Tibial nerve (tissue), 4 donors: ENCODE measurements at regions not wholly inside any gene's neighbourhood (a gene's known extent, or its start where the extent isn't known, plus 50 kb on each side); places are given as distances from the start of the nearest gene placed in this dataset.

Experiments
- DNase-seq, 2 donors: peaks; one replicate each; pipeline ENCODE4 v3.0.0-alpha.2; 2019; ENCODE audit warnings: low spot score in 2 of 2
- H3K27ac ChIP-seq, 4 donors: fragments of 200-600 bp; sonication (generic) in 3 of 4; one replicate each; pipeline ENCODE4 v1.5.1; 2017 to 2019; ENCODE audit warnings: mild to moderate bottlenecking in 1 of 4
- H3K27me3 ChIP-seq, 2 donors: fragments of 200-600 bp; sonication (generic) in 1 of 2; one replicate each; pipeline versions ENCODE4 v1.5.1 to v1.6.0; 2017 to 2019
- H3K36me3 ChIP-seq, 3 donors: fragments of 200-600 bp; sonication (generic); one replicate each; pipeline ENCODE4 v1.5.1; 2018 to 2019
- H3K4me1 ChIP-seq, 4 donors: fragments of 200-600 bp; sonication (generic) in 3 of 4; one replicate each; pipeline ENCODE4 v1.5.1; 2017 to 2019
- H3K4me3 ChIP-seq, 4 donors: fragments of 200-600 bp; sonication (generic) in 3 of 4; one replicate each; pipeline ENCODE4 v1.5.1; 2017 to 2019; ENCODE audit warnings: mild to moderate bottlenecking in 1 of 4, moderate library complexity in 1 of 4
- H3K9me3 ChIP-seq, 4 donors: fragments of 200-600 bp; sonication (generic) in 3 of 4; one replicate each; pipeline ENCODE4 v1.5.1; 2017 to 2019
- EP300 ChIP-seq, 2 donors: sonication (generic); formaldehyde crosslinking; IDR thresholded peaks; one replicate each; pipeline ENCODE4 v1.6.1; 2017; ENCODE audit warnings: antibody characterized with exemption in 2 of 2, mild to moderate bottlenecking in 1 of 2
- POLR2A ChIP-seq, 2 donors: fragments of 450-650 bp; IDR thresholded peaks; one replicate each; pipeline ENCODE4 v1.6.1; 2017; ENCODE audit warnings: antibody characterized with exemption in 2 of 2, mild to moderate bottlenecking in 2 of 2, moderate library complexity in 2 of 2
- WGBS, 2 donors: methylation state at CpG; one replicate each; pipeline ENCODE4 v1.1.5; 2018; 5-methylcytosine and 5-hydroxymethylcytosine counted together
- TF ChIP-seq, protein P1 (sequence below), 5 experiments: fragments of 200-600 bp in 3 of 5; fragments of 450-650 bp in 2 of 5; sonication (generic) in 3 of 5; IDR thresholded peaks; one replicate each; pipeline ENCODE4 v1.5.1; 2016 to 2019; ENCODE audit warnings: antibody characterized with exemption in 5 of 5, mild to moderate bottlenecking in 3 of 5, moderate library complexity in 2 of 5

DNA sequence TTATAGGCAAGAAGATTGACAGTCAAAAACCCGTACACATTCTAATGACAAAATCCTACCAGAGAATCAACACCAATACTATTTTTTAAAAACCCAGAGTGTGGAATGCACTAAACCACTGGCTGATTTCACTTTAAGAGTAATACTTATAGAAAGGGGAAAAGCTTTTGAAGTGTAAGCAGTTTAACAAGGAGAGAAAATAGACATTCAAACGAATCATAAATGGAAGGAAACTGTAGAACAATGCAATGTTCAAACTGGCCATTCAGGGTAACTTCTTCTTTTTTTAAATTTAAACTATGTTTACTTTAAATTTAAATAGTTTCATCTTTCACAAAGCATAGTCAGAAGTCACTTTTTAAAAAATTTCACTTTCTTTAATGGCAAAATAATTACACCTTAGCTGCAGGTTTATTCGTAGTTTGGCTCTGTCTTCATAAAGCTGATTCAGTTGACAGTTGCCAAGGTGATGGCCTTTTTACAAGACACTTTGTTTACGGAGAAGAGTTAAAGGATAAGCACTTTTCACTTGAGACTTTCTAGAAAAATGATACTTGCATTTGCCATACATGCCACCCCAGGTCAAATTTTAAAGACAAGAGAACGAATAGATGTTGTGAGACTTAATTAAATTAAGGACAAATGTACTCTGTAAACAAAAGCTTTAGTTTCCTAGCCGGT, 82.4 kb upstream of the KLF3 start:
- H3K4me1 ChIP-seq, result peaks cover 0 to 5% (median 2%) of the 10 kb centered on the region in 4 donors
- TF ChIP-seq, protein P1, sequence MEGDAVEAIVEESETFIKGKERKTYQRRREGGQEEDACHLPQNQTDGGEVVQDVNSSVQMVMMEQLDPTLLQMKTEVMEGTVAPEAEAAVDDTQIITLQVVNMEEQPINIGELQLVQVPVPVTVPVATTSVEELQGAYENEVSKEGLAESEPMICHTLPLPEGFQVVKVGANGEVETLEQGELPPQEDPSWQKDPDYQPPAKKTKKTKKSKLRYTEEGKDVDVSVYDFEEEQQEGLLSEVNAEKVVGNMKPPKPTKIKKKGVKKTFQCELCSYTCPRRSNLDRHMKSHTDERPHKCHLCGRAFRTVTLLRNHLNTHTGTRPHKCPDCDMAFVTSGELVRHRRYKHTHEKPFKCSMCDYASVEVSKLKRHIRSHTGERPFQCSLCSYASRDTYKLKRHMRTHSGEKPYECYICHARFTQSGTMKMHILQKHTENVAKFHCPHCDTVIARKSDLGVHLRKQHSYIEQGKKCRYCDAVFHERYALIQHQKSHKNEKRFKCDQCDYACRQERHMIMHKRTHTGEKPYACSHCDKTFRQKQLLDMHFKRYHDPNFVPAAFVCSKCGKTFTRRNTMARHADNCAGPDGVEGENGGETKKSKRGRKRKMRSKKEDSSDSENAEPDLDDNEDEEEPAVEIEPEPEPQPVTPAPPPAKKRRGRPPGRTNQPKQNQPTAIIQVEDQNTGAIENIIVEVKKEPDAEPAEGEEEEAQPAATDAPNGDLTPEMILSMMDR (IDR thresholded peaks at IDR 0.05), result no peak
- TF ChIP-seq EP300 (IDR thresholded peaks at IDR 0.05) (no peak), POLR2A (IDR thresholded peaks at IDR 0.05) (no peak)
- 32 to 35% methylated on average over 6 of the region's 6 CpGs for WGBS, 2 donors
- H3K27me3 ChIP-seq, result no peaks in the 10 kb centered on the region
- no peaks in the 10 kb centered on the region for H3K36me3 ChIP-seq
- no peak overlapping the region for H3K27ac ChIP-seq
- no peak for DNase-seq
- H3K9me3 ChIP-seq, result no peaks in the 10 kb centered on the region
- no peak overlapping the region for H3K4me3 ChIP-seq

GRCh38 chr4:38582445-38582844, 81.6 kb upstream of the KLF3 start:
- H3K4me3 ChIP-seq, result no peak overlapping the region
- H3K27ac ChIP-seq, result no peak overlapping the region
- no peaks in the 10 kb centered on the region for H3K36me3 ChIP-seq
- no peaks in the 10 kb centered on the region for H3K9me3 ChIP-seq
- H3K27me3 ChIP-seq, result no peaks in the 10 kb centered on the region
- no peak for TF ChIP-seq POLR2A (IDR thresholded peaks at IDR 0.05)
- TF ChIP-seq, protein P1 (IDR thresholded peaks at IDR 0.05), result no peak
- peak in 1 of 2 donors; percentile 9 for TF ChIP-seq EP300 (IDR thresholded peaks at IDR 0.05)
- H3K4me1 ChIP-seq, result peaks cover 0 to 5% (median under 1%) of the 10 kb centered on the region in 4 donors
- no peak for DNase-seq
- 33 to 52% methylated on average over 1 of the region's 1 CpG for WGBS, 2 donors

- DNase-seq, result no peak
- Histone ChIP-seq H3K27ac (no peak overlapping the region), H3K36me3 (no peaks in the 10 kb centered on the region), H3K27me3 (no peaks in the 10 kb centered on the region), H3K9me3 (no peaks in the 10 kb centered on the region), H3K4me1 (peaks cover 0 to 5% (median 0%) of the 10 kb centered on the region in 4 donors), H3K4me3 (no peak overlapping the region)
- TF ChIP-seq POLR2A (IDR thresholded peaks at IDR 0.05), result no peak
- TF ChIP-seq, protein P1 (IDR thresholded peaks at IDR 0.05), result no peak
- TF ChIP-seq EP300 (IDR thresholded peaks at IDR 0.05), result no peak
- 75 to 87% methylated on average over 3 of the region's 3 CpGs for WGBS, 2 donors
Measured at GRCh38 chr4:38582889-38583470, 81.0 kb upstream of the KLF3 start.

- no peak for TF ChIP-seq EP300 (IDR thresholded peaks at IDR 0.05)
- no peak for TF ChIP-seq POLR2A (IDR thresholded peaks at IDR 0.05)
- TF ChIP-seq, protein P1 (IDR thresholded peaks at IDR 0.05), result no peak
- Histone ChIP-seq H3K36me3 (no peaks in the 10 kb centered on the region), H3K4me3 (no peak overlapping the region), H3K27me3 (no peaks in the 10 kb centered on the region), H3K27ac (no peak overlapping the region), H3K4me1 (peaks cover 0 to 5% (median 0%) of the 10 kb centered on the region in 4 donors), H3K9me3 (no peaks in the 10 kb centered on the region)
- DNase-seq, result no peak
- 88 to 97% methylated on average over 1 of the region's 1 CpG for WGBS, 2 donors
Measured at GRCh38 chr4:38585871-38586270, 78.1 kb upstream of the KLF3 start.

- no peak overlapping the region for H3K27ac ChIP-seq
- peaks cover 0 to 5% (median 0%) of the 10 kb centered on the region in 4 donors for H3K4me1 ChIP-seq
- no peak overlapping the region for H3K4me3 ChIP-seq
- no peak for TF ChIP-seq POLR2A (IDR thresholded peaks at IDR 0.05)
- no peak for TF ChIP-seq EP300 (IDR thresholded peaks at IDR 0.05)
- TF ChIP-seq, protein P1 (IDR thresholded peaks at IDR 0.05), result no peak
- H3K9me3 ChIP-seq, result no peaks in the 10 kb centered on the region
- no peaks in the 10 kb centered on the region for H3K27me3 ChIP-seq
- no peak for DNase-seq
- no peaks in the 10 kb centered on the region for H3K36me3 ChIP-seq
Measured at GRCh38 chr4:38587106-38587505, 76.9 kb upstream of the KLF3 start.
